H1 (cell line): ENCODE measurements at regions not wholly inside any gene's neighbourhood (a gene's known extent, or its start where the extent isn't known, plus 50 kb on each side); places are given as distances from the start of the nearest gene placed in this dataset.

Source experiments
- KDM4A ChIP-seq: IDR thresholded peaks from one replicate; pipeline ENCODE4 v1.7.1; 2012; ENCODE audit warnings: low read depth, mild to moderate bottlenecking, moderate library complexity, low read length, inconsistent platforms; ENCODE audit not compliant: severe bottlenecking
- SP2 ChIP-seq: IDR thresholded peaks from 2 replicates; pipeline ENCODE4 v1.6.1; 2012; ENCODE audit warnings: mild to moderate bottlenecking, low read length, inconsistent platforms
- TF ChIP-seq, protein P1 (sequence below): fragments of 300-600 bp; sonication (generic); IDR thresholded peaks from 2 replicates; pipeline ENCODE4 v1.7.1; 2012; ENCODE audit warnings: low read length, moderate library complexity, mild to moderate bottlenecking, inconsistent platforms; ENCODE audit not compliant: insufficient replicate concordance

DNA sequence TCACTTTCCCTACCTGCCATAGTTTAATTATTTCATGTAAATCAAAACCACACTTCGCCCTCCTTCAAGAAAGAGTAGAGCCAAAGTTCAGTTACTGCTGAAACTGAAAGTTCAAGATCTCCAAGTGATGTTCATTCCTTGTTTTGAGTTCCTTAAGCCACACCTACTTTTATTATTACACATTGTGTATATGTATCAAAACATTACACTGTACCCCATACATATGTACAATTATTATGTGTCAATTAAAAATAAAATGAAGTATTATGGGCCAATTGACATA is 892.3 kb upstream of the NDST4 start (continued):
- TF ChIP-seq, protein P1, sequence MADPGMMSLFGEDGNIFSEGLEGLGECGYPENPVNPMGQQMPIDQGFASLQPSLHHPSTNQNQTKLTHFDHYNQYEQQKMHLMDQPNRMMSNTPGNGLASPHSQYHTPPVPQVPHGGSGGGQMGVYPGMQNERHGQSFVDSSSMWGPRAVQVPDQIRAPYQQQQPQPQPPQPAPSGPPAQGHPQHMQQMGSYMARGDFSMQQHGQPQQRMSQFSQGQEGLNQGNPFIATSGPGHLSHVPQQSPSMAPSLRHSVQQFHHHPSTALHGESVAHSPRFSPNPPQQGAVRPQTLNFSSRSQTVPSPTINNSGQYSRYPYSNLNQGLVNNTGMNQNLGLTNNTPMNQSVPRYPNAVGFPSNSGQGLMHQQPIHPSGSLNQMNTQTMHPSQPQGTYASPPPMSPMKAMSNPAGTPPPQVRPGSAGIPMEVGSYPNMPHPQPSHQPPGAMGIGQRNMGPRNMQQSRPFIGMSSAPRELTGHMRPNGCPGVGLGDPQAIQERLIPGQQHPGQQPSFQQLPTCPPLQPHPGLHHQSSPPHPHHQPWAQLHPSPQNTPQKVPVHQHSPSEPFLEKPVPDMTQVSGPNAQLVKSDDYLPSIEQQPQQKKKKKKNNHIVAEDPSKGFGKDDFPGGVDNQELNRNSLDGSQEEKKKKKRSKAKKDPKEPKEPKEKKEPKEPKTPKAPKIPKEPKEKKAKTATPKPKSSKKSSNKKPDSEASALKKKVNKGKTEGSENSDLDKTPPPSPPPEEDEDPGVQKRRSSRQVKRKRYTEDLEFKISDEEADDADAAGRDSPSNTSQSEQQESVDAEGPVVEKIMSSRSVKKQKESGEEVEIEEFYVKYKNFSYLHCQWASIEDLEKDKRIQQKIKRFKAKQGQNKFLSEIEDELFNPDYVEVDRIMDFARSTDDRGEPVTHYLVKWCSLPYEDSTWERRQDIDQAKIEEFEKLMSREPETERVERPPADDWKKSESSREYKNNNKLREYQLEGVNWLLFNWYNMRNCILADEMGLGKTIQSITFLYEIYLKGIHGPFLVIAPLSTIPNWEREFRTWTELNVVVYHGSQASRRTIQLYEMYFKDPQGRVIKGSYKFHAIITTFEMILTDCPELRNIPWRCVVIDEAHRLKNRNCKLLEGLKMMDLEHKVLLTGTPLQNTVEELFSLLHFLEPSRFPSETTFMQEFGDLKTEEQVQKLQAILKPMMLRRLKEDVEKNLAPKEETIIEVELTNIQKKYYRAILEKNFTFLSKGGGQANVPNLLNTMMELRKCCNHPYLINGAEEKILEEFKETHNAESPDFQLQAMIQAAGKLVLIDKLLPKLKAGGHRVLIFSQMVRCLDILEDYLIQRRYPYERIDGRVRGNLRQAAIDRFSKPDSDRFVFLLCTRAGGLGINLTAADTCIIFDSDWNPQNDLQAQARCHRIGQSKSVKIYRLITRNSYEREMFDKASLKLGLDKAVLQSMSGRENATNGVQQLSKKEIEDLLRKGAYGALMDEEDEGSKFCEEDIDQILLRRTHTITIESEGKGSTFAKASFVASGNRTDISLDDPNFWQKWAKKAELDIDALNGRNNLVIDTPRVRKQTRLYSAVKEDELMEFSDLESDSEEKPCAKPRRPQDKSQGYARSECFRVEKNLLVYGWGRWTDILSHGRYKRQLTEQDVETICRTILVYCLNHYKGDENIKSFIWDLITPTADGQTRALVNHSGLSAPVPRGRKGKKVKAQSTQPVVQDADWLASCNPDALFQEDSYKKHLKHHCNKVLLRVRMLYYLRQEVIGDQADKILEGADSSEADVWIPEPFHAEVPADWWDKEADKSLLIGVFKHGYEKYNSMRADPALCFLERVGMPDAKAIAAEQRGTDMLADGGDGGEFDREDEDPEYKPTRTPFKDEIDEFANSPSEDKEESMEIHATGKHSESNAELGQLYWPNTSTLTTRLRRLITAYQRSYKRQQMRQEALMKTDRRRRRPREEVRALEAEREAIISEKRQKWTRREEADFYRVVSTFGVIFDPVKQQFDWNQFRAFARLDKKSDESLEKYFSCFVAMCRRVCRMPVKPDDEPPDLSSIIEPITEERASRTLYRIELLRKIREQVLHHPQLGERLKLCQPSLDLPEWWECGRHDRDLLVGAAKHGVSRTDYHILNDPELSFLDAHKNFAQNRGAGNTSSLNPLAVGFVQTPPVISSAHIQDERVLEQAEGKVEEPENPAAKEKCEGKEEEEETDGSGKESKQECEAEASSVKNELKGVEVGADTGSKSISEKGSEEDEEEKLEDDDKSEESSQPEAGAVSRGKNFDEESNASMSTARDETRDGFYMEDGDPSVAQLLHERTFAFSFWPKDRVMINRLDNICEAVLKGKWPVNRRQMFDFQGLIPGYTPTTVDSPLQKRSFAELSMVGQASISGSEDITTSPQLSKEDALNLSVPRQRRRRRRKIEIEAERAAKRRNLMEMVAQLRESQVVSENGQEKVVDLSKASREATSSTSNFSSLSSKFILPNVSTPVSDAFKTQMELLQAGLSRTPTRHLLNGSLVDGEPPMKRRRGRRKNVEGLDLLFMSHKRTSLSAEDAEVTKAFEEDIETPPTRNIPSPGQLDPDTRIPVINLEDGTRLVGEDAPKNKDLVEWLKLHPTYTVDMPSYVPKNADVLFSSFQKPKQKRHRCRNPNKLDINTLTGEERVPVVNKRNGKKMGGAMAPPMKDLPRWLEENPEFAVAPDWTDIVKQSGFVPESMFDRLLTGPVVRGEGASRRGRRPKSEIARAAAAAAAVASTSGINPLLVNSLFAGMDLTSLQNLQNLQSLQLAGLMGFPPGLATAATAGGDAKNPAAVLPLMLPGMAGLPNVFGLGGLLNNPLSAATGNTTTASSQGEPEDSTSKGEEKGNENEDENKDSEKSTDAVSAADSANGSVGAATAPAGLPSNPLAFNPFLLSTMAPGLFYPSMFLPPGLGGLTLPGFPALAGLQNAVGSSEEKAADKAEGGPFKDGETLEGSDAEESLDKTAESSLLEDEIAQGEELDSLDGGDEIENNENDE = no peak
- TF ChIP-seq SP2 = no peak
- TF ChIP-seq KDM4A = no peak
- TF ChIP-seq, all 59 proteins: peak for 0
